ENCODE measurements at regions not wholly inside any gene's neighbourhood (a gene's known extent, or its start where the extent isn't known, plus 50 kb on each side); places are given as distances from the start of the nearest gene placed in this dataset.
A peak's percentile ranks its signal among the peaks of the same experiment; 100 is the strongest.

DNA sequence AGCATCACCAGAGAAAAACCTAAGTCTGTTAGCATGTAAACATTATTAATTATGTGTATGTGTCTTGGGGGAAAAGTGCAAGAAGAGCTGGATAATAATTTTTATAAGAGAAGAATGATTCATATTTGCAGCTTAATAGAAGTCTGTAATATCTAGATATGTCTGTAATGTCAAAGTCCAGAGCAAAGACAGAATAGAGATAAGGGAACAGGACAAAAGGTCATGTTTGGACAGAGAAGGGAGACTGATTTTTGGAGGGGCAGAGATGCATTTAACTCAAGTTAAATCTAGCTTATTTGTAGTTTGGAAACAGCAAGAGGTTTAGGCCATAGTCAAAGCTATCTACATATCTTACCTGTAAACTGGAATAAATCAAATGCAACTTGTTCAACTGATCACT is 61.2 kb downstream of the MAGED1 start:
- DNase-seq (ENCODE audit: low read depth), result no peak

DNA sequence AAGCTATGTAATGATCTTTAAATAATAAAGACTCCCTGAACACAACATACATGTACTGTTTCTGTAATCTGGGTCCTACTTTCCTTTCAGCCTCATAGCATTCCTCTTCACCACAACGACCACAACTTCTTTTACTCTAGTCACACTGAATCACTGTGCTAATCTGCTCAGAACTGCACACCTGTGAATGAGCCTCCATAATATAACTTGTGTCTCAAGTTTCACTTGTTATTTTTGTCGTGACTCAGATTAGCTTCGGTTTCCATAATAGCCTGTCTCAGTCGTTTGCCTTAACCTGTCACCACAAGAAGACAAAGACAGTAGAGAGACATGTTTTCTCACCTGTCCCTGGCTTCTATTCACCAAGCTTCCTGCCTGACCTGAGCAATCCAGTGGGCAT is 61.8 kb downstream of the MAGED1 start:
- DNase-seq (ENCODE audit: low read depth), result peak; percentile 0

DNA sequence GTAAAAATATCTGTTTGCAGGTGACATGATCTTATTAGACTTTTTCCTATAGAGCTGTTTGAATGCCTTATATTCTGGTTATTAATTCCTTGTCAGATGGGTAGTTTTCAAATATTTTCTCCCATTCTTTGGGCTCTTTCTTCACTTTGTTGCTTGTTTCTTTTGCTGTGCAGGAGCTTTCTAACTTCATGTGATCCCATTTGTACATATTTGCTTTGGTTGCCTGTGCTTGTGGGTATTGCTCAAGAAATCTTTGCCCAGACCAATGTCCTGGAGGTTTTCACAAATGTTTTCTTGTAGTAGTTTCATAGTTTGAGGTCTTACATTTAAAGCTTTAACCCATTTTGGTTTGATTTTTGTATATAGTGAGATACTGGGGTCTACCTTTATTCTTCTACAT is 63.0 kb downstream of the MAGED1 start:
- DNase-seq (ENCODE audit: low read depth), result no peak

GRCh38 chrX:51975360-51975759 is 81.9 kb downstream of the MAGED1 start:
- DNase-seq (ENCODE audit: low read depth), result no peak

GRCh38 chrX:51975811-51976210 is 82.4 kb downstream of the MAGED1 start:
- no peak for DNase-seq (ENCODE audit: low read depth)

- DNase-seq (ENCODE audit: low read depth), result no peak
Measured at GRCh38 chrX:51976503-51976902, 83.1 kb downstream of the MAGED1 start.

All from Daoy (cell line).